HAP-1 (cell line): ENCODE measurements at regions not wholly inside any gene's neighbourhood (a gene's known extent, or its start where the extent isn't known, plus 50 kb on each side); places are given as distances from the start of the nearest gene placed in this dataset.
"Not testable (repeated sequence)": the region's sequence is repeated elsewhere in the genome, so short reads cannot be mapped to it uniquely, and the experiment has no call there.

Source experiments
- DNase-seq, 2 experiments: peaks; one replicate each; pipeline ENCODE4 v3.0.0-alpha.2; 2016 to 2020; ENCODE audit warnings: low spot score in 2 of 2
- H3K27me3 ChIP-seq: fragments of 250-450 bp; sonication (Bioruptor Pico); 2 replicates; pipeline ENCODE4 v1.5.1; 2020; ENCODE audit warnings: low read depth, mild to moderate bottlenecking, moderate library complexity
- H3K36me3 ChIP-seq: fragments of 250-450 bp; sonication (Bioruptor Pico); replicated peaks from 2 replicates; pipeline ENCODE4 v1.5.1; 2020; ENCODE audit warnings: mild to moderate bottlenecking
- H3K4me1 ChIP-seq: fragments of 250-450 bp; sonication (Bioruptor Pico); 2 replicates; pipeline ENCODE4 v1.5.1; 2020; ENCODE audit warnings: mild to moderate bottlenecking
- H3K4me3 ChIP-seq: fragments of 250-450 bp; sonication (Bioruptor Pico); 2 replicates; pipeline ENCODE4 v1.5.1; 2020; ENCODE audit warnings: mild to moderate bottlenecking, moderate library complexity
- H3K9me3 ChIP-seq: fragments of 250-450 bp; sonication (Bioruptor Pico); 2 replicates; pipeline ENCODE4 v1.5.1; 2020; ENCODE audit warnings: mild to moderate bottlenecking, moderate library complexity
- in situ Hi-C: fragments of 300-500 bp; cut with MboI; formaldehyde crosslinking; loops from 3 replicates; pipeline ENCODE4 v1.14.3; 2020; ENCODE audit warnings: low sequenced_read_pairs, inconsistent platforms, mixed read lengths

- no peak for DNase-seq
Measured at GRCh38 chr4:86521373-86521969, 72.6 kb upstream of the PTPN13 start.

GRCh38 chr4:86522349-86522748 lies 71.8 kb upstream of the PTPN13 start:
- in situ Hi-C loops, result no loop called here
- Histone ChIP-seq H3K9me3 (peaks cover 9% of the 10 kb centered on the region), H3K36me3 (no peaks in the 10 kb centered on the region), H3K27me3 (peaks cover 6% of the 10 kb centered on the region; the same call in 1 of the 2 replicates), H3K4me1 (no peaks in the 10 kb centered on the region), H3K4me3 (no peak overlapping the region)
- peak in 1 of 2 experiments; percentile 41 for DNase-seq

More at GRCh38 chr4:86521373-86521969, 72.6 kb upstream of the PTPN13 start:
- no peaks in the 10 kb centered on the region for H3K4me1 ChIP-seq
- no peaks in the 10 kb centered on the region for H3K36me3 ChIP-seq
- H3K9me3 ChIP-seq, result peaks cover 9% of the 10 kb centered on the region
- in situ Hi-C loops, result no loop called here
- H3K27me3 ChIP-seq, result peaks cover 6% of the 10 kb centered on the region; the same call in 1 of the 2 replicates
- no peak overlapping the region for H3K4me3 ChIP-seq

GRCh38 chr4:86523333-86523732 lies 70.8 kb upstream of the PTPN13 start:
- H3K27me3 ChIP-seq, result peaks cover 6% of the 10 kb centered on the region; the same call in 1 of the 2 replicates
- DNase-seq, result no peak
- H3K9me3 ChIP-seq, result peaks cover 9% of the 10 kb centered on the region
- H3K4me1 ChIP-seq, result no peaks in the 10 kb centered on the region; the same call in 1 of the 2 replicates
- no peak overlapping the region for H3K4me3 ChIP-seq
- no peaks in the 10 kb centered on the region for H3K36me3 ChIP-seq
- in situ Hi-C loops, result no loop called here

- H3K9me3 ChIP-seq, in situ Hi-C loops, H3K4me3 ChIP-seq, DNase-seq, H3K4me1 ChIP-seq, H3K27me3 ChIP-seq, H3K36me3 ChIP-seq: not testable (repeated sequence)
Measured at GRCh38 chr4:86527713-86528112, 66.4 kb upstream of the PTPN13 start.

- no peak for DNase-seq
- in situ Hi-C loops, result no loop called here
- Histone ChIP-seq H3K4me1 (no peaks in the 10 kb centered on the region; the same call in 1 of the 2 replicates), H3K27me3 (no peaks in the 10 kb centered on the region), H3K4me3 (no peak overlapping the region), H3K9me3 (no peaks in the 10 kb centered on the region), H3K36me3 (no peaks in the 10 kb centered on the region)
Measured at GRCh38 chr4:86529436-86529835, 64.7 kb upstream of the PTPN13 start.

- in situ Hi-C loops, result no loop called here
- Histone ChIP-seq H3K4me3 (no peak overlapping the region), H3K4me1 (no peaks in the 10 kb centered on the region; the same call in 1 of the 2 replicates), H3K36me3 (no peaks in the 10 kb centered on the region), H3K27me3 (no peaks in the 10 kb centered on the region), H3K9me3 (no peaks in the 10 kb centered on the region)
- DNase-seq, result no peak
Measured at GRCh38 chr4:86530183-86530582, 63.9 kb upstream of the PTPN13 start.

- H3K36me3 ChIP-seq, result no peaks in the 10 kb centered on the region
- no peak overlapping the region for H3K4me3 ChIP-seq
- no peaks in the 10 kb centered on the region for H3K9me3 ChIP-seq
- in situ Hi-C loops, result no loop called here
- peaks cover 4% of the 10 kb centered on the region for H3K4me1 ChIP-seq
- DNase-seq, result no peak
- H3K27me3 ChIP-seq, result no peaks in the 10 kb centered on the region
Measured at GRCh38 chr4:86531440-86531839, 62.7 kb upstream of the PTPN13 start.

- H3K4me1 ChIP-seq, result peaks cover 4% of the 10 kb centered on the region; the same call in 1 of the 2 replicates
- no peak for DNase-seq
- no peaks in the 10 kb centered on the region for H3K9me3 ChIP-seq
- in situ Hi-C loops, result no loop called here
- no peak overlapping the region for H3K4me3 ChIP-seq
- no peaks in the 10 kb centered on the region for H3K36me3 ChIP-seq
- H3K27me3 ChIP-seq, result no peaks in the 10 kb centered on the region
Measured at GRCh38 chr4:86532851-86533250, 61.3 kb upstream of the PTPN13 start.

- peaks cover 4% of the 10 kb centered on the region; the same call in 1 of the 2 replicates for H3K4me1 ChIP-seq
- H3K27me3 ChIP-seq, result 0 out of 2 replicates have a peak, but pooled peaks cover 2% of the 10 kb centered on the region
- H3K9me3 ChIP-seq, result no peaks in the 10 kb centered on the region
- H3K36me3 ChIP-seq, result no peaks in the 10 kb centered on the region
- no peak overlapping the region for H3K4me3 ChIP-seq
- in situ Hi-C loops, result no loop called here
- no peak for DNase-seq
Measured at GRCh38 chr4:86536151-86536550, 58.0 kb upstream of the PTPN13 start.

- Histone ChIP-seq H3K27me3 (0 out of 2 replicates have a peak, but pooled peaks cover 2% of the 10 kb centered on the region), H3K36me3 (no peaks in the 10 kb centered on the region), H3K4me1 (peaks cover 19% of the 10 kb centered on the region), H3K4me3 (no peak overlapping the region), H3K9me3 (no peaks in the 10 kb centered on the region)
- DNase-seq, result no peak
- in situ Hi-C loops, result no loop called here
Measured at GRCh38 chr4:86542319-86543027, 51.6 kb upstream of the PTPN13 start.

- H3K9me3 ChIP-seq, result no peaks in the 10 kb centered on the region
- no peaks in the 10 kb centered on the region for H3K36me3 ChIP-seq
- H3K4me1 ChIP-seq, result peaks cover 19% of the 10 kb centered on the region
- in situ Hi-C loops, result no loop called here
- H3K27me3 ChIP-seq, result 0 out of 2 replicates have a peak, but pooled peaks cover 2% of the 10 kb centered on the region
- DNase-seq, result no peak
- H3K4me3 ChIP-seq, result no peak overlapping the region
Measured at GRCh38 chr4:86543080-86543479, 51.0 kb upstream of the PTPN13 start.

- DNase-seq, result peak; percentile 48 to 99
- H3K4me3 ChIP-seq, result no peak overlapping the region
- in situ Hi-C loops, result no loop called here
- 0 out of 2 replicates have a peak, but pooled peaks cover 2% of the 10 kb centered on the region for H3K27me3 ChIP-seq
- peaks cover 19% of the 10 kb centered on the region for H3K4me1 ChIP-seq
- no peaks in the 10 kb centered on the region for H3K9me3 ChIP-seq
- H3K36me3 ChIP-seq, result no peaks in the 10 kb centered on the region
Measured at GRCh38 chr4:86543560-86544309, 50.4 kb upstream of the PTPN13 start.

- no peak for DNase-seq
- in situ Hi-C loops, result no loop called here
- 0 out of 2 replicates have a peak, but pooled peaks cover 2% of the 10 kb centered on the region for H3K27me3 ChIP-seq
- peaks cover 19% of the 10 kb centered on the region for H3K4me1 ChIP-seq
- H3K9me3 ChIP-seq, result no peaks in the 10 kb centered on the region
- H3K4me3 ChIP-seq, result no peak overlapping the region
- no peaks in the 10 kb centered on the region for H3K36me3 ChIP-seq
Measured at GRCh38 chr4:86544310-86544966, 49.7 kb upstream of the PTPN13 start.
